Left ventricle myocardium inferior (tissue), 1 donor: ENCODE measurements at regions not wholly inside any gene's neighbourhood (a gene's known extent, or its start where the extent isn't known, plus 50 kb on each side); places are given as distances from the start of the nearest gene placed in this dataset.

Experiments
- DNase-seq: peaks from one replicate; pipeline ENCODE4 v3.0.0-alpha.2; 2020
- H3K27ac ChIP-seq: fragments of 200-600 bp; replicated peaks from 2 replicates; pipeline ENCODE4 v1.8.0; 2021
- H3K27me3 ChIP-seq: fragments of 200-600 bp; 2 replicates; pipeline ENCODE4 v1.8.0; 2021; ENCODE audit warnings: low read depth
- H3K36me3 ChIP-seq: fragments of 200-600 bp; 2 replicates; pipeline ENCODE4 v1.8.0; 2021
- H3K4me1 ChIP-seq: fragments of 200-600 bp; 2 replicates; pipeline ENCODE4 v1.8.0; 2021
- H3K4me3 ChIP-seq: fragments of 200-600 bp; 2 replicates; pipeline ENCODE4 v1.8.0; 2021; ENCODE audit warnings: mild to moderate bottlenecking, moderate library complexity
- H3K9me3 ChIP-seq: fragments of 200-600 bp; replicated peaks from 2 replicates; pipeline ENCODE4 v1.8.0; 2021
- CTCF ChIP-seq: fragments of 200-600 bp; IDR thresholded peaks from 2 replicates; pipeline ENCODE4 v1.8.0; 2021; ENCODE audit warnings: antibody characterized with exemption, mild to moderate bottlenecking, borderline replicate concordance
- intact Hi-C: fragments of 100-400 bp; cut with micrococcal nuclease; formaldehyde crosslinking; loops from one replicate; pipeline ENCODE4 v1.11.0; 2022
- donor health status: DM: no; HTN: yes; CAD: no; lungs with severe emphysema.

GRCh38 chr16:66228792-66229191 is 137.7 kb upstream of the CDH5 start:
- no peak for TF ChIP-seq CTCF
- peaks cover 9% of the 10 kb centered on the region for H3K4me1 ChIP-seq
- intact Hi-C loops = no loop called here
- no peak for DNase-seq
- H3K27ac ChIP-seq = no peak overlapping the region
- peaks cover 34% of the 10 kb centered on the region for H3K27me3 ChIP-seq
- H3K9me3 ChIP-seq = no peaks in the 10 kb centered on the region
- no peak overlapping the region for H3K4me3 ChIP-seq
- no peaks in the 10 kb centered on the region for H3K36me3 ChIP-seq

GRCh38 chr16:66227766-66228530 is 138.5 kb upstream of the CDH5 start:
- H3K27me3 ChIP-seq = peaks cover 28% of the 10 kb centered on the region
- intact Hi-C loops = no loop called here
- H3K4me3 ChIP-seq = no peak overlapping the region
- H3K27ac ChIP-seq = no peak overlapping the region
- no peaks in the 10 kb centered on the region for H3K9me3 ChIP-seq
- H3K36me3 ChIP-seq = no peaks in the 10 kb centered on the region
- TF ChIP-seq CTCF = no peak
- peaks cover 9% of the 10 kb centered on the region for H3K4me1 ChIP-seq
- DNase-seq = no peak

- intact Hi-C loops = no loop called here
- Histone ChIP-seq H3K4me1 (peaks cover 9% of the 10 kb centered on the region), H3K9me3 (no peaks in the 10 kb centered on the region), H3K4me3 (no peak overlapping the region), H3K27ac (no peak overlapping the region), H3K36me3 (no peaks in the 10 kb centered on the region), H3K27me3 (peaks cover 20% of the 10 kb centered on the region)
- TF ChIP-seq CTCF = peak; percentile 36
- peak; percentile 46 for DNase-seq
These were observed 139.7 kb upstream of the CDH5 start for GRCh38 chr16:66226762-66227161.

- DNase-seq = no peak
- H3K4me3 ChIP-seq = no peak overlapping the region
- peaks cover 10% of the 10 kb centered on the region for H3K27me3 ChIP-seq
- no peaks in the 10 kb centered on the region for H3K9me3 ChIP-seq
- no peak overlapping the region for H3K27ac ChIP-seq
- H3K4me1 ChIP-seq = peaks cover 9% of the 10 kb centered on the region
- TF ChIP-seq CTCF = no peak
- intact Hi-C loops = no loop called here
- H3K36me3 ChIP-seq = no peaks in the 10 kb centered on the region
These were observed 140.8 kb upstream of the CDH5 start for GRCh38 chr16:66225696-66226095.

GRCh38 chr16:66224626-66225025 is 141.9 kb upstream of the CDH5 start:
- Histone ChIP-seq H3K27me3 (peaks cover 3% of the 10 kb centered on the region), H3K36me3 (no peaks in the 10 kb centered on the region), H3K27ac (no peak overlapping the region), H3K4me3 (no peak overlapping the region), H3K4me1 (peaks cover 9% of the 10 kb centered on the region), H3K9me3 (no peaks in the 10 kb centered on the region)
- intact Hi-C loops = no loop called here
- DNase-seq = no peak
- no peak for TF ChIP-seq CTCF
